Right lobe of liver (tissue), 4 donors: ENCODE measurements at regions not wholly inside any gene's neighbourhood (a gene's known extent, or its start where the extent isn't known, plus 50 kb on each side); places are given as distances from the start of the nearest gene placed in this dataset.

Source experiments
- CTCF ChIP-seq, 4 donors: fragments of 200-600 bp in 3 of 4; fragments of 450-650 bp in 1 of 4; IDR thresholded peaks; one replicate each; pipeline versions ENCODE4 v1.5.1 to v1.8.0; 2016 to 2022; ENCODE audit warnings: antibody characterized with exemption in 4 of 4, mild to moderate bottlenecking in 2 of 4
- POLR2A ChIP-seq: fragments of 450-650 bp; IDR thresholded peaks from one replicate; pipeline ENCODE4 v1.6.1; 2017; ENCODE audit warnings: antibody characterized with exemption, mild to moderate bottlenecking
- donor health status: DM: no; HTN: no; CAD: no.
- donor health status: DM: no; HTN: no; CAD: no.
- donor health status: DM: no; HTN: yes; CAD: no.

DNA sequence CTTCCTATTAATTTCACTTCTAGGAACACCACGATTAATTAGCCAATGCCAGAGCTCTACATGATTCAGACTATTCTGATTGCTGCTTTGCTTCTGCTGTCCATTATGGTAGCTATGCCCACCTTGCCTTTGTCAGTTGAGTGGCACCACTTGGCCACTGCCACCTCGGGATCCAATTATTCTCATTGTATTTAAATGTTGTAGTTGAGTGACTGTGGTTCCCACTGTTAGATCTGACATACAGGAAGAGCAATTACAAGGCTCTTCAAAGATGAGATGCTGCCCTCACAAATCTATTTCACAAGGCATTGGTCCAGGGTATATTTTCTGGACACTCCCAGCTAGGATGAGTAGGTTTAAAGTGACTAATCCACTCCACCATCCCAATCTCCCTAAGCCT, 864.5 kb upstream of the EDIL3 start:
- TF ChIP-seq CTCF (IDR thresholded peaks at IDR 0.05) (no peak), POLR2A (no peak)
